ENCODE measurements at regions not wholly inside any gene's neighbourhood (a gene's known extent, or its start where the extent isn't known, plus 50 kb on each side); places are given as distances from the start of the nearest gene placed in this dataset.

DNA sequence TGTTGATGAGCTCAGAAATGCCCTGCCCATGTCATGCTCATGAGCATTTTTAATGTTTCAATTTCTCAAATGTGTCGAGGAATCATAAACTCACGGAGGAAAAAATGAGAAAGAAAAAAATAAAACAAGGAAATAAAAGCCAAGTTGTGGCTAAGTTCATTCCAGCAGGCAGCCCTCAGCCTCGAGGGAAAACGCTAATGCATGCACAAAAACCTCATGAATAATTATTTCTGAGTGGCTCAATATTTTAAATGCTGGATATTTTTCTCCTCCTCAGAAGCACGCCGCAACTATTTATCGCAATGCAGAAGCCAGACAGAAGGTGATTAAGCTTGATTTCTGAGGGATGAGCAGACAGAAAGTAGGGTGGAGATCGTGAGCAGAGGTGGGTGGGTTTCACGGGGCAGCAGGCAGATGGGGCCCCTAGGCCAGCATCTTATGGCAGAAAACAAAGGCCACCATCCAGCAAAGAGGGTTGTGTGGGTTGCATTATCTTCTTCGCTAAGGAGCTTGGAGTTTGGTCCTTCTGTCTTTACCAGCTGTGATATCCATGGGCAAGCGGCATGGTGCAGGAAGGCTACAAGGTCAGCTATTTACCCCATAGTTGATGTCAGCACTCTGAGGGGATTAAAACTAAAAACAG, 151.5 kb upstream of the LRFN2 start:
- no peak for DNase-seq

- no peak for DNase-seq
Measured at GRCh38 chr6:40735521-40735920, 148.4 kb upstream of the LRFN2 start.

DNA sequence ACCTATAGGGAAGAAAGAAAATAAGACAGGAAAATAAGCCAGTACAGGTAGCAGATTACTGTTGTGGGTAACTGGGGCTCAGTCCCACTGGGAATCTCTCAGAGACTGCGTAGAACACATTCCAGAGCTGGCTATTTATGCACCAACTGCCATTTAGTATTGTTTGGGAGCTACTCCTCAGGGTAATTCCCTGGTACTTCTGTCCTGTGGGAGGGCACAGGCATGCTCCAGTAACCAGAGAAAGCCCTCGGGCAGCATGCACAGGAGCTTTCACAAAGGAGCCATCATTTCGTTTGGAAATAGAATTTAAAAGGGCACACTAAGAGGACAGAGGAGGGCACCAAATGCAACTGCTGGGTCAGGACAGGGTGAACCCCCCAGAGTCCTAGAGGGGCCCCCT, 148.0 kb upstream of the LRFN2 start:
- no peak for DNase-seq

DNA sequence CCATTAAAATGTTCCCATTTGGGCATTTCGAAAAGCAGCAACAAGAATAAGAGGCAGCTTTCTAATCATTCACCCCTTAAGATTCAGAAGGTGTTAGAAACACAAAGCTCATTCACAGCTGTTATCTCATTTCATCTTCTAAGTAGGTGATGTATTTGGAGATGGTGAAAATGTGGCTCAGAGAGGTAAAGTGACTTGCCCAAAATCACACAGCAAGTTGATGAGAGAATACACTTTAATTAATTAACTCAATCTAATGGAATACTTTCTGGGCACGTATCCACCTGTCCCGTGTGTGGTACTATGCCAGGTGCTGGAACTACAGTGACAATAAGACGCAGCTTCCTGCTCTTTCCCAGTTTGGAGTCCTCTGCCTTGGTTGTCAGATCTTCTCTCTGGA, 147.4 kb upstream of the LRFN2 start:
- DNase-seq = no peak

DNA sequence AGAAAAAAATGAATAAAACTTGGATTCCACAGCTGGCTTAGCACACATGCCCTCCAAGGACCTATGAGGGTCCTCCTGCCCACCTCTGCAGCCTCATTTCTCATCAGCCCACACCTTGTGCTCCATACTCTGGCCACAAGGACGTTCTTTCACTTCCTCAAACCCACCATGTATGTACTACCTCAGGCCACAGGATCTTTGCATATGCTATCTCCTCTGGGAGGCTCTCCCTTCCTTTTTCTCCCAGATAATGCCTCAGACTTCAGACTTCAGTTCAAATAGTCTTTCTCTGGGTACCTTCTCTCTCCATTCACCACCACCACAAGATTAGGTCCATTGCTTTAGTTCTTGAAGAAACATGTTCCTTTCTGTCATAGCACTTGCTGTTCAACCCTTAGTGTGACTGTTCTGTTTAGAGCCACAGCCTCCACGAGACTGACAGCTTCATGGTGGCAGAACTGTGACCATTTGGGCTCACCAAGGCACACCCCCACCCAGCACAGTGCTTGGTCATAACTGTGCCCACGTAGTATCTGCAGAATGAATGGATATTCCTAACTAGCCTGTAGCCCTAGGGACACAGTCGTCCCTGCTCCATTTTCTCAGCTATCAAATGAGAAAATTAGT, 146.7 kb upstream of the LRFN2 start:
- no peak for DNase-seq

- no peak for DNase-seq
Measured at GRCh38 chr6:40733290-40733689, 146.1 kb upstream of the LRFN2 start.

DNA sequence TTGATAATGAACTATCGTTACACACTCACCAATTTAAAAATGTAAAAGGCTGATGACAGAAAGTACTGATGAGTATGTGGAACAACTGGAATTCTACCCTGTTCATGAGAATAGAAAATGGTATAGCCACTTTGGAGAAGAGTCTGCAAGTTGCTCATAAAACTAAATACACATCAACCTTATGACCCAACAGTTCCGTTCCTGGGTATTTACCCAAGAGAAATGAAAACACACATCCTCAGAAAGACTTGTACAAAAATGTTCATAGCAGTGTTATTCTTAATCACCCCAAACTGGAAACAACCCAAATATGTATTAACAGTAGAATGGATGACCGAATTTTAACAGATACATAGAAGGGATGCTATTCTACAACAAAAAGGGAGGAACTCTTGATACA, 145.7 kb upstream of the LRFN2 start:
- no peak for DNase-seq

- DNase-seq = no peak
Measured at GRCh38 chr6:40728643-40729042, 141.5 kb upstream of the LRFN2 start.

GRCh38 chr6:40727271-40727670, 140.1 kb upstream of the LRFN2 start:
- no peak for DNase-seq

- DNase-seq = no peak
Measured at GRCh38 chr6:40726853-40727252, 139.7 kb upstream of the LRFN2 start.

DNA sequence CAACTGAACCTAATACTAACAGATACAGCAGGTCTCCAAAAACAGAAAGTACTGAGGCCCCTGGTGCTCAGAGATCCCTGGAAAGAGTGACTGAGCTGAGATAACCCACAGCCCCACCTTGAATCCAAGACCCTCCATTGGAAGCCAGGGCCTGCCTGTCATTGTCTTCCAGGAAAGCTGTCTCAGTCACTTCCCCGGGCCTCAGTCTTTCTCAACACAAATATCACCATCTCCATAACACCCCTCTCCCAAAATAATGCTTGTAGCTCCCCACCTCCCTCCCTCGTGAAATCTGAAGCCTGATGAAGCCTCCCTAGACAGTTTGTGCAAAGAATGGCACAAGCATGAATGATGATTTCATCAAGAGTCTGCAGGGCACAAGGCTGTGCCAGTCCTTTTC, 138.2 kb upstream of the LRFN2 start:
- DNase-seq = no peak

DNA sequence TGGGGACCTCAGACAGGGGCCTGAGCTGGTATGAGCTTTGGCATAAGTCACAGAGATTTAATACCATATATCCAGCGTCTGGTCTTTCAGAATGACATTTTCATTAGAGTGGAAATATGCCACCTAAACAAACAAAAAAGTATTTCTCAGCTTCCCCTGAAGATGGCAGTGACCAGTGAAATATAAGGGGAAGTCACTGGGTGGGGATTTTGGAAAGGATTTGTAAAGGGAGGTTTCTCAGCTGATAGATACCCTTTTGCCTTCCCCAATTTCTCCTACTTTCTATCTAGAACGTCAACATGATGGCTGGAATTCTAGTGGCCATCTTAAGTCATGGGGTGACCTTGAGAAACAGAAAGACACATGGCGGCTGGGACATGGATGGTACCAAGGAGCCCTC, 137.7 kb upstream of the LRFN2 start:
- DNase-seq = no peak

GRCh38 chr6:40723967-40724366, 136.8 kb upstream of the LRFN2 start:
- DNase-seq = no peak

- DNase-seq = no peak
Measured at GRCh38 chr6:40722553-40723258, 135.5 kb upstream of the LRFN2 start.

GRCh38 chr6:40722091-40722490, 134.9 kb upstream of the LRFN2 start:
- no peak for DNase-seq

DNA sequence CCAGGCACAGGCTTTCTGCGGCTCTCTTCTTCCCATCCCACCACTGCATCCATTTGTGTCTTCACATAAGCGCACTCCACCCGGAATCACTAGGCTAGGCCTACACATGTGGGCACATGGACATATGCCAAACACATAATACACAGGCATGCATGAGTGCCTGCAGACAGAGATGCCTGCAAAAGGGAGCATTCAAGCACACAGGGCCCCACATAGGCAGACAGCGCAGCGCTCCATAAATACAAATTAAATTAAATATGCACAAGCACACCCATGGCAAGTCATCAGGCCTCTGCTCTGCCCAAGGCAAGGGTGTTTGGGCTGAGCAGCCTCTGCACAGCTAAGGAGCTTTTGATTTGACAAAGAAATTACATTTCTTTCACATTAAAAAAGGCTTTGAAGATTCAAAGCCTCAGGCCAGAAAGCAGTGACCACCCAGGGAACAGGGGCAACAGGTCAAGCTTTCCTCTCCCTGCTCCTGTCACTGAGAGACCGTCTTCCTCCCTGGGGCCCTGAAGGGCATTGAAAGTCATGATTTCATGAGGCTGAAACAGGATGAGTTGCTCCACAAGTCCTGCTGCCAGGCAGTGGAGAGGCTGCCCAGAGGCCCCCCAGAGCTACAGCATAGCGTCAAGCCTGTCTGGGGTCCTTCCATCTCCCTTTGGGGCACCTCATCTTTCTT, 134.2 kb upstream of the LRFN2 start:
- DNase-seq = no peak

- DNase-seq = no peak
Measured at GRCh38 chr6:40720375-40720748, 133.2 kb upstream of the LRFN2 start.

- no peak for DNase-seq
Measured at GRCh38 chr6:40719671-40720374, 132.7 kb upstream of the LRFN2 start.

DNA sequence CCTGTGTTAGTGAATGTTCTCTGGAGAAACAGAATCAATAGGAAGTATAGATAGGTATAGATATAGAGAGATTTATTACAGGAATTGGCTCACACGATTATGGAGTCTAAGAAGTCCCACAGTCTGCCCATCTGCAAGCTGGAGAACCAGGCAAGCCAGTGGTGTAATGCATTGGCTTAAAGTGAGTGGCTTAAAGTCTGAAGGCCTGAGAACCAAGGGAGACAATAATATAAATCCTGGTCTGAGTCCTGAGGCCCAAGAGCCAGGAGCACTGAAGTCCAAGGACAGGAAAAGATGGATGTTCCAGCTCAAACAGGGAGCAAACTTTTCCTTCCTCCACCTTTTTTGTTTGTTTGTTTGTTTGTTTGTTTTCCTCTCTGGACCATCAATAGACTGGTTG, 131.2 kb upstream of the LRFN2 start:
- DNase-seq = no peak

DNA sequence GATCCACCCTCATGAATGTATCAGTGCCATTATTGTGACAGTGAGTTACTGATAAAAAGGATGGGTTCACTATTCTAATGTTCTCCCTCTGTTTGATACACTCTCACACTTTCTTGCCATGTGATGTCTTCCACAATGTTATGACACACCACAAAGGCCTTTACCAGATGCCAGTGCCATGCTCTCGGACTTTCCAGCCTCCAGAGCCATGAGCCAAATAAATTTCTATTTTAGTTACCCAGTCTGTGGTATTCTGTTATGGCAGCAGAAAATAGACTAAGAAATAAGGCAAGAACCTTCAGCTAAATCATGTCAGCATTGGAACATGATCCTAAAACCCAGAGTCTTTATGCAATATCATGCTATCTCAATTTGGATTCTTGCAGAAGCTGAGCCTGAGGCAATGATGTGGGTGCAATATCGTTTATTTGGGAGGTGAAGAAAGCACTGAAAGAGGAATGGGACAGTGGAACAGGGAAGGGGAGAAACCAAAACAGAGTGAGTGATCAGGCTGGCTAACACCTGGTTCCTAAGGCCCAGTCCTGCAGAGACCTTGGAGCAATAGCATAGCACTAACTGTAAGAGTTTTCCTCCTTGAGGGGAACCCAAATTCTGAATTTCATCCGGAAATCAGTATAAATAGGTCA, 130.4 kb upstream of the LRFN2 start:
- DNase-seq = no peak

GRCh38 chr6:40715570-40716403, 128.6 kb upstream of the LRFN2 start:
- DNase-seq = no peak

Measured in midbrain (tissue), 1 donor.